ENCODE measurements at regions not wholly inside any gene's neighbourhood (a gene's known extent, or its start where the extent isn't known, plus 50 kb on each side); places are given as distances from the start of the nearest gene placed in this dataset.
"Not testable (repeated sequence)": the region's sequence is repeated elsewhere in the genome, so short reads cannot be mapped to it uniquely, and the experiment has no call there.

DNA sequence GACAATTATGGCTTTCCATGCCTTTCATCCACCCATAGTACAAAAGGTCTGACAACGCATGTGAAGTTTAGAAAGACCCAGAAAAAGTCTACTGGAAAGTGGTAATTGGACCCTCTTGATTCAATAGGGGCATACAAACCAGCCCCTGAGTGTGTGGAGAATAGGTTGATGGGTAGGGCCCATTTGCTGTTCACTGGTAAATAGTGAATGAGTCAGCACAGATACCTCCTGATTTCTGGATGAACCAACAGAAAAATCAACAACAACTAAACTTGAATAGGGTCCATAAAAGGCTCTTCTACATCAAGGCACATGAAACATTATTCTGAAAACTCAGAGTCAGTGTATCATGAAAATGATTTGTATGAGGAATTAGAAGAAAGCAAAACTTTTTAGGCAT, 235.4 kb upstream of the SLC35B3 start:
- no peak for DNase-seq

DNA sequence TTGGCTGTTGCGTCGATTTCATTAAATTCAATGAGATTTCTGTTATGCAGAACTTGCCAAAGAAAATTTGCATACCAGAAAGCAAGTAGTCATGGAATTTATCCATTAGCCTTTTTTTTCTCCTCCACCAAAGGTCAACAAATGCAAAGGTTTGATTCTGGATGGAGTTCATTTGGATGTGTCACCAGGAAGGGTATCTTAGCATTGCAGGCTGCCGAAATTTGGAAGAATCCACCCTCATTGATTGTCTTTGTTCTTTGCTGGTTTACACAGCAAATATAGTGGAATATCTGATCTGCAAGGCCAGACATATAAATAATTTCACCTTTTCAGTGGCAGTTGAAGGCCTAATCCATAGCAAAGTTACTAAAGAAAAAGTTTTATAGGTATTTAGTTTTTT, 229.4 kb upstream of the SLC35B3 start:
- DNase-seq: no peak

DNA sequence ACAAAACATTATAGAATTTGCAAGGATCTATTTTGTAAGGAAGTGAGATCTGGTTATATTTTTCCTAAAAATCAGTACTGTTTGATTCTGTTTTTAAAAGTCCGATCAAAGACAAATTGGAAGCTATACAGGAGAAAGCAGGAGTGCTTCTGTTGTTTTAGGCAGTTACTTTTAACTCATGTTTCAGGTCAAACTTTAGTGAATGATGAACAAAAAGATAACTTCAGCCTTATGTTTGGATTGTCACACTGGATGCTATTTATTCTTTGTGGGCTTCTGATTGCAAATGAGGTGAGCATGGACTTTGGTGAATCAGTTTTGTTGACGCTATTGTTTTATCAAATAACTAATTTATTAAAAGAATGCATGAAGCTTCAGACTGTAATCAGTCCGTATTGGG, 228.7 kb upstream of the SLC35B3 start:
- no peak for DNase-seq

DNA sequence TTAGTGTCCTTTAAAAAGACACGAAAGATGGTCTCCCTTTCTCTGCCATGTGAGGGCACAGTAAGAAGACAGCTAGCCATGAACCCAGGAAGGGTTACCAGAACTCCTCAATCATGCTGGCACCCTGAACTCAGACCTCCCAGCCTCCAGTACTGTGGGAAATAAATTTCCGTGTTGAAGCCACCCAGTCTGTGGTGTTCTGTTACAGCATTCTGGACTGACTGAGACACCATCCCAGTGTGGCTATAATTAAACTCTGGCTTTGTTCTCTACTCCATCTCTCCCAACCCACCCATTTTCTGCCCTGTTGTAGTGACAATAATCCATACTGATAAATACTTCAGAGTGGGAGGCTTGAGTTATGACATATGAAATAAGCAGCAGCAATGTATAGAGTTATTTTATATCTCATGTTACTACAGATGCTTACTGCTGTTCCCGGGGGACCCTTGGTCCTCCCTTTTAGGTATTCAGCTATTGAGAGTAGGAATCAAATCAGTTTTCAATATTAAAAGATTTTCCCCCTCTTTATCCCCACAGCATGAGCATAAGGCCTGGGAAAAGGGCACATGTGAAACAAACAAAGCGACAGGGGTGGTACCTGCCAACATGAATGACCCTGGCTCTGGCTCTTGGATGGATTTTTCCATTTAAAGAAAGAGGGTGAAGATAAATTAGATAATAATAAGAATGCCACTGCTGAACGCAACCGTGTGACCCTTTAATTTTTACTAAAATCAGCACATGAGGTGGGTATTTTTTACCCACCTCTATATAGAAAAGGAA, 224.3 kb upstream of the SLC35B3 start:
- no peak for DNase-seq

DNA sequence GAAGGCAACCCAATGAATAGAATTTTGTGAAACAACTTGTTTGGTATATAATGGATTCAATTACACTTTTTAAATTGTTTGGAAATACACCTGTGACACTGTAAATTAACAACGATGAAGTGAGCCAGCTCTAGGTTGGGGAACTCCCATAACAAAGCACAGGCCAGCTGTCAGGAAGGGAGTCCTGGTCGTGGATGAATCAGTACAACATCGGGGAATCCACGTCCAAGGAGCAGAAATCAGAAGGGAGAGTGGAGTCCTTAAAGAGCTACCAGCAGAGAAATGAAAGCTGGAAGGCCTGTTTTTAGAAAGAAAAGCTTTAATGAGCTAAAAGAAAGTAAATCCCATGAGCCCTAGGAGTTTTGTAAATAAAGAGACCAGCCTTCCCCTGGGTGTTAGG, 223.1 kb upstream of the SLC35B3 start:
- DNase-seq: no peak

DNA sequence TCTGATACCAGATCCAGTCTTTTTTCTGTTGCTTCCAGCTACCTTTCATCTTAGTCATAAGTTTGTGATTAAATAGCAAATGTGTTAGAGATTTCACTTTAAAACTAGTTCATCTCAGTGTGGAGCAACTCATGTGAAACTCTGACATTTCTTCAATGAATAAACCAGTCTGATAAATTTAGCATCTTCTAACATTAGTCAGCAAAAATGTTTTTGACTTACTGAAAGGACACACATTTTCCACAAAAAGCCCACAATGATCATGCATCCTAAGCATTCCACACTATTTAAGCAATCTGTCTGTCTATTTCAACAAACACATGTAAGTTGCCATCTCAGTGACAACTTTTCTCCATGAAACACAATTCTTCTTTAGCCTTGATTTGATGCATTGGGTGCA, 222.2 kb upstream of the SLC35B3 start:
- DNase-seq: no peak

DNA sequence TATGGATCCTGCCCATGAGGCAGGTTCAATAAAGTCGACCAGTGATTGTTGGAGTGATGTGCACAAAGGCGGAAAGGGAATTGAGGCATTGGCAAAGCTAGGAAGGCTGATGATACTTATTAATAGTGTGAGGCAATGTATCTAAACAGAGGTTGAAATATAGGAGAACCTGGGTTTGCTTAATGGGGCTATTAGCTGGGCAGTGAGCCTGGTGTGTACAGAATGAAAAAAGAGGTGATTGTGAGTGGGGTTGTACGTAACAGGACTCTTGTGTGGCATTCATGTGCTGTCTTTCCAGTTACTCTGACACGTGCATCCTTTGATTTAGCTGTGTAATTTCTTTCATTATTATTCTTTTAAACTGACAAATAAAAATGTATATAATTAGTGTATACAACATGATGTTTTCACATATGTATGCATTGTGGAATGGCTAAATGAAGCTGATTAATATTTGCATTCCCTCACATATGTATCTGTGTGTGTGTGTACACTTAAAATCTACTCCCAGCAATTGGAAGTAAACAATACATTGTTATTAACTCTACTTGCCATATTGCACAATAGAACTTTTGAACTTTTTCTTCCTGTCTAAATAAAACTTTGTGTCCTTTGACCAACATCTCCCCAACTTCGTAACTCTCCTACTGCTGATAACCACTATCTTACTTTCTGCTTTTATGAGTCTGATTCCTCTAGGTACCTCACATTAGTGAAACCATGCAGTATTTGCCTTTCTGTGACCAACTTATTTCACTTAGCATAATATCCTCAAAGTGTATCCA, 220.5 kb upstream of the SLC35B3 start:
- no peak for DNase-seq

DNA sequence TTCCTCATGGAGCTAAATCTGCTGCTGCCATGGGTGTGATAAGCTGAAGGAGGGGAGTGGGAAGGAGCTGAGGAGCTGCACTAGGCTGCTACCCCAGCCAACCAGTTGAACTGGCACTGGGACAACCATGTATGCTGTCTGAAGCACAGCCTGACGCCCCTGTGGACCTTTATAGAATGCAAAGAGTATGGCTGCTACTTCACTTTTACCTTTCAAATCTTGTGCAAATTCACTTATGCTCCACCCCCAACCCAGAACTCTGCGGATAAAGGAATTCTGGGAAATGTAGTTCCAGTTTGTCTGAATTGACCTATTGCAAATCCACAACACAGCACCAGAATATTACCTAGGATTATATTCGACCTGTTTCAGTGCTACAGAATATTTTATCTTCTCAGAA, 217.4 kb upstream of the SLC35B3 start:
- no peak for DNase-seq

DNA sequence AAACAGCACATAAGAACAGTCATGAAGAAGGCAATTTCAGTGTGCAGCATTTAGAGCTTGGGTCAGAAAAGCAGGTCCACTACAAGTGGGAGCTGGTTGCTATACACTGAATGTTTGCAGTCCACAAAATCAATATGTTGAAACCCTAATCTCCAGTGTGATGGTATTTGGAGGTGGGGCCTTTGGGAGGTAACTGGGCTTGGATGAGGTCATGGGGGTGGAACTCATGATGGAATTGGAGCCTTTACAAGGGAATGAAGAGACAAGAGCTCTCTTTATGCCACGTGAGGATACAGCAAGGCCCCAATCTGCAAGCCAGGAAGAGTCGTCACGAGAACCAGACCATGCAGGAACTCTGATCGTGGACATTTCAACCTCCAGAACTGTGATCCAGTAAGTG, 216.7 kb upstream of the SLC35B3 start:
- DNase-seq: no peak

DNA sequence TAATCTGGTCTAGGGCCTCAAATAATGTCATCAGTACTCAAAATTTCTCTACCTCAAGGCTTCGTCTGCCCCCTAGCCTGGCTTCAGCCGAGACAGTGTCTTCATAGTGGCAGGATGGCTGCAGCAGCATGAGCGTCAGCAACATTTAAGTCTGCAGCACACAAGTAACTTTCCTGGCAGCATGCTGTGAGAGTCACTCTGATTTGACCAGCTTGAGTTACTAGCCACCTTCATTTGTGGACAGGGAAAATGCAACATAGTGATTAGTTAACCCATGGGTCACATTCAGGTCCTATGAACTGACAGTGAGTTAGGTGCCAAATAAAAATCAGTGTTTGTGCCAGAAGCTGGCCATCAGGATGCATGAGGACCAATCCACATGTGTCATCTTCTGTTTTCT, 209.9 kb upstream of the SLC35B3 start:
- no peak for DNase-seq

DNA sequence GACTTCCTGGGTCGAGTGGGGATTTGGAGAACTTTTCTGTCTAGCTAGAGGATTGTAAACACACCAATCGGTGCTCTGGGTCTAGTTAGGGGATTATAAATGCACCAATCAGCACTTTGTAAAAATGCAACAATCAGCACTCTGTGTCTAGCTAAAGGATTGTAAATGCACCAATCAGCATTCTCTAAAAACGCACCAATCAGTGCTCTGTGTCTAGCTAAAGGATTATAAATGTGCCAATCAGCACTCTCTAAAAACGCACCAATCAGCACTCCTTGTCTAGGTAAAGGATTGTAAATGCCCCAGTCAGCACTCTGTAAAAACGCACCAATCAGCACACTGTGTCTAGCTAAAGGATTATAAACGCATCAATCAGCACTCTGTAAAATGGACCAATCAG, 209.0 kb upstream of the SLC35B3 start:
- no peak for DNase-seq

DNA sequence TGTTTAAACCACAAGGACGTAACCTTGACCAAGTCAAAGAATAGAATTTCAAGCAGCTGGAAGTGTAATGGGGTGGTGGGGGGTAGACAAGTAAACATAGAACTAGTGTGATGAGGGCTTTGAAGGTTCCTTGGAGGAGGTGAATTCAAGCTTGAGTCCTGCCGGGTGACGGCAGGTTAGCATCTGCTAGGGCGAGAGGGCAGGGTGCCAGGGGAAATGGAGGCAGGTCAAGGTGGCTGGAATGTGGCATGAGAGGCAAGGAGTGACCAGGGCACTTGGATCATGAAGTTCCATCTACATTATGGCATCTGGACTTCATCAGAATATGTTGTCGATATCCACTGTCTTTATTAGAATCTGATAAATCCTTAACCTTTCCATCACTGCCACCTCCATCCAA, 207.5 kb upstream of the SLC35B3 start:
- no peak for DNase-seq

DNA sequence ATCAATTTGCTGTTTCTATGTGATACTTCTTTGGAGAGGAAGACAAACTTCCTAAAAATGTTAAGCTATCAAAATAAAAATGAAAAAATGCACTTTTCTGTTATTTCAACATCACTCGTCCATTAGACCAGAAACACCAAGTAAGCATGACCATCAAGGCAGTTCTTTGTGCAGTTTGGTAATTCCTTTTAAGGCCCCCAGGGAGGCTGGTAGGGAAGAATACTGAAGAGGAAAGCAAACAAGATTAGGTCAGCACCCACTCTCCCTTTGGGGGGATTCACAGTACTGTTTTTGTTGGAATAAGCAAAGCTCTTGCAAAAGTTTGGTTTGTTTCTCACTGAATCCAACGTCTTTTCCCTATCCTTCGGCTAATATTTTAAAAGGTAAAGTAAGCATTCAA, 206.8 kb upstream of the SLC35B3 start:
- DNase-seq: no peak

DNA sequence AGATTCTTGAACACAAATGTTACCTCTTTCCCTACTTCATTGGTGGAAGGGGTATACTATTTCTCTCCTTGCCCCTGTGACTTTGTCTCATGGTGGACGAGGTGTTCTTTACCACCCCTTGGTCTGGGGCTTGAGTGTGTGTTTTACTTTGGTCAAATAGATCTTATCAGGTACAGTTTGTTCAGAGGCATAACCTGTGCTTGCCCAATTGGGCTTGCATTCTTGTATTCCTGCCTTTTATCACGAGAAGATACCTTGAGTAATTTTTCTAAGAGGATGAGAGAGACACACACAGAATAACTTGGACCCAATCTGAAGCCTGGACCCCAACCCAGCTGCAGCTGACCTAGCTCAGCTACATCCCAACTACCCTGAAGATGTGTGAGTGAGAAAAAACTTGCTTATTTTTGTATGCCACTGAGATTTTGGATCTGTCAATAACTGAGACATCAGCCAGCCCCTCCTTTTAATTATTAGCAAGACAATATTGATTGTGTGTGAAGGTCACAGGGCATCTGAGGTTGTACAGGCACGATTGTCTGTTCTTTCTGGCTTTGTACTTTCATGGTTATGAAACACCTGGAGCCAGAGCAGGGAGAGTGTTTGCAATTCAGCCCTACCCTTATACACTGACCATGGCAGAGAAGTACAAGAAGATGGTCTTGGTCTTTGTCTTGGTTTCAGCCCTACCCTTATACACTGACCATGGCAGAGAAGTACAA, 204.7 kb upstream of the SLC35B3 start:
- no peak for DNase-seq

DNA sequence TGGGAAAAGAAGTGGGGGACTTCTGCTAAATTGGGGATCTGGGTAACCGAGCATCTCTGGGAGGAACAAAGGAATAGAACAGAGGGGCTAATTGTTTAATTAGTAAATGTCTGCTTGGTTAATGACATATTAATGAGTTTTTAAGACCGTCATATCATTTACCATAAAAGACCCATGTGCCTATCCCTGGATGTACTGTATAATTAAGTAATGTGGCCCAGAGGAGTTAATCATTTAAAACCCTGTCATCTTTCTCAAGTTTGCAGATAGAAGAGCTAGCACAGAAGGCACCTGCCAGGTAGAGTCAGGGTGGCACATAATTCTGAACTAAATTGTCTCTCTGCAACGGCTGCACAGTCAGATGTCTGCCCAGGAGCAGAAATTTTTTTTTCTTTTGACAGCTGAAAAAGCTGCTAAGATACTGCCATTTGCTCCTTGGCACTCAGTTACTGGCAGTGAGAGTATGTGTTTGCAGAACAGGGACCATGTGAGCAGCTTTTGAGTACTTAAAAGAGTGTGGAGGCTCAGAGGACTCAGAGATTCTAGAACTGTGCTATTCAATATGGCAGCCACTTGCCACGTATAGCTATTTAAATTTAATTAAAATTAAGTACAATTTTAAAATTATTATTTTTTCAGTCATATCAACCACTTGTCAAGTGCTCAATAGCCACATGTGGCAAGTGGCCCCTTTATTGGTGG, 202.7 kb upstream of the SLC35B3 start:
- no peak for DNase-seq

DNA sequence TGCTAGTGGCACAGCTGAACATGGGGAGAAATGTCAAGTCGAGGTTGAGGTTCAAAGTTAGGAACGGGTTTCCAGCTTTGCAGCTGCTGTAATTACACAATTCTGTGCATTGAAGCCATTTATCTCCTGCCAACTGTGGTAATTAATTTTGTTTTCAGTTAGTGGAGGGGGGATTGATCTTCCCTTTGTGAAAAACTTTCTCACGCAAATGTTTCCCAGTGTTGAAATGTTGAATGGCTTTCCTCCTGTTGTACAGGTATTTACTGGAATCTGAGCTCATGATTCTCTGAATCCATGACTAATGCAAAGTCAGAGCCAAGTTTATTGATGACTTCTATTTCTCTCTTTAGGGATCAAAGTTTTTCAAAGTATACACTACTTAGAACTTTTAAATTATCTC, 198.4 kb upstream of the SLC35B3 start:
- DNase-seq: no peak

DNA sequence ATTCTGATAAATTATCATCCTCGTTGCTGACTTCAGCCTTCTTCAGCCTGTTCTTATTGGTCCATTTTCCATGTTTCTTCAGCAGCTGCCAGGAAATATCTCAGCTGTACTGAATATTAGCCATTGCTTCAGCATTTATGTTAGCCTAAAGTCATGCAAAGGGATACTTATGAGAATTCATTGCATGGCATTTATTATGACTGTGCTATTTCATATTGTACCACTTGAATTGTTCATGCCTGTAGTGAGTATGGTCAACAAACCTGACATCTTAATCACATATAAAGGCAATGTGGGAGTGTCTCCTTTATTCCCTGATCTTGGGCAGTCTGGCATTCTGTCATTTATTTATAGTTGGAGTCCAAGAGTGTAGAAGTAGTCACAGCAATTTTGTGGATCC, 193.4 kb upstream of the SLC35B3 start:
- DNase-seq: no peak

DNA sequence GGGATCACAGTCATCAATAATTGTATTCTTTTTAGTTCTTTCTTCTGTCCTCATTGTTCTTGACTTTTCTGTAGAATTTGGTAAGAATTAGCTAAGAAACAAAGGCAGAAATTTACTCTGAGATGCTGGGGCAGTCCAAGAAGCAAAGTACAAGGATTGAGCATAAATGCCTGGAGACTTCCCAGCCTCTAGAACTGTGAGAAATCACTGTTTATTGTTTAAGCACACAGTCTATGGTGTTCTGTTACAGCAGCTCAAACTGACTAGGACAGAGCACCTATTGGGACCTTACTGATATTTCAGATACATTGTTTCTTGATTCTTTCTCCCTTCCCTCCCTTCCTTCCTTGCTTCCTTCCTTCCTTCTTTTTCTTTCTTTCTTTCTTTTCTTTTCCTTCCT, 192.7 kb upstream of the SLC35B3 start:
- DNase-seq: no peak

DNA sequence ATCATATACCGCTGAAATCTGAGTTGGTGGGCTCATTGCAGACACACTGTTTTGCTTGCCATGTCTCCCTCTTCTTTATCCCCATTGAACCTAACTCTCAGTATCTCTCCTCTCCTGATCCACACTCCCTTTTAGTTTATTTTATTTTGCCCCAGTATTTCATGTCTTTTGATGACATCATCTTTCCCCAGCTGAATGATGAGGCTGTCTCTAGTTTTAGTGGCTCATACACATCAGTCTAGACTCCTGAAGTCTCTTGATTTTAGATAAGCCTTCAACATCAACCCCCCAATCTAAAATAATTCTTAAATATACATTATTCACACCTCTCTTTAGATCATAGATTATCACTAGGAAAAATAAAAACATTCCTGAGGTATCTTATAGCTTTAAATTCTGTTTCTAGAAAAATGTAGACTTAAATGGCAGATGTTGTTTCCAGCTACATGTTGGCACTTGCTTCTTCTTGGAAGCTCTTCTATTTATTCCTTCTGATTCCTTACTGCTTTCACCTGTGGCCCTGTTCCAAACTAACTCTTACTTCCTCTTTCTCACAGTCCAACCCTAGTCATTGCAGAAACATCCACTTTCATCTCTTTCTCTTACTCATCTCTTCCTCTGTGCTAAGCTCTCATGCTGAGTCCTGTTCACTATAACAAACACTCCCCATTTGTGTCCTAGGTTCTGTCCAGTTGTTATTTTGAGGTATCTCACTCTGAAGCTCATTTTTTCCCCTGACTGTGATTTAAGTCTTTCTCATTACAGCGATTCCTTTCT, 191.9 kb upstream of the SLC35B3 start:
- DNase-seq: no peak

DNA sequence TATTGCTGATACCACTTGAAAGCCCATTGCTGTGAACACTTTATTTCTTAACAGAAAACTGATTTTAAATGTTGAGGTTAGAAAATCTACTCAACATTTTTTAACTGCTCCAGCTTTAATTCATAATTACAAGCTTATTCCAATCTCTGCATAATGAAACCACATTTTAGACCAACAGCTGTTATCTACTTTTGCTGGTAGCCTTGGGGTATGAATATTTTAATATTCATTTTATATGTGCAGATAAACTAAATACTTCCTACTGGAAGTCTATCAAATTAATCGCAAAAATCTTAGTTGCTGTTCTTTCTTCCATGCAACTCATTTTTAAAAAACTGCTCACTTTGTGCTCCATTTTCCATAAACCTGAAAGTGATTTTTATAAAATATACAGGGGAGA, 189.3 kb upstream of the SLC35B3 start:
- no peak for DNase-seq

DNA sequence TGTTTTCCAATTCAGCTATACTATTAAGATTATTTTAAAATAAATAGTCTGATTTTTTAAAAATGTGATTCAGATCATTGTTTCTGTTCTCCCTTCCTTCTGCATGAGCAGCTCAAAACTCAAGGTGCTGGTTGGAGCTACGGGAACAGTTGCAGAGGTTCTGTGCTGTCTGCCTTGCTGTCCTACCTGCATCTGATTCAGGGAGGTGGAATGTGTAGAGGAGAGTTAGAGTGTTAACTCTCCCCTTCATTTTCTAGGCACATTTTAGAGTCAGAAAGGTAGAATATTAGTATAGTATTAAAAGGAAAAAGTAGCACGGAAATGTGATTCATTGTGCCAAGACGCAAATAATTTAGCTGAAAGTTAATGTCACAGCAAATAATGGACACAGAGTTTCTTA, 188.1 kb upstream of the SLC35B3 start:
- DNase-seq: no peak

DNA sequence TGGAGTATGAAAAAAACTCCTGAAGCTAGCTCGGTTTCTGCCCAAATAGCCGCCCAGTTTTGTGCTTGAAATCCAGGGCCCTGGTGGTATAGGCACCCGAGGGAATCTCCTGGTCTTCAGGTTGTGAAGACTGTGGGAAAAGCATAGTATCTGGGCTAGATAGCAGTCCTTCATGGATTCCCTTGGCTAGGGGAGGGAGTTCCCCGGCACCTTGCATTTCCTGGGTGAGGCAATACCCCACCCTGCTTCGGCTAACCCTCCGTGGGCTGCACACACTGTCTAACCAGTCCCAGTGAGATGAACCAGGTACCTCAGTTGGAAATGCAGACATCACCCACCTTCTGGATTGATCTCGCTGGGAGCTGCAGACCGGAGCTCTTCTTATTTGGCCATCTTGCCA, 184.5 kb upstream of the SLC35B3 start:
- DNase-seq: no peak

DNA sequence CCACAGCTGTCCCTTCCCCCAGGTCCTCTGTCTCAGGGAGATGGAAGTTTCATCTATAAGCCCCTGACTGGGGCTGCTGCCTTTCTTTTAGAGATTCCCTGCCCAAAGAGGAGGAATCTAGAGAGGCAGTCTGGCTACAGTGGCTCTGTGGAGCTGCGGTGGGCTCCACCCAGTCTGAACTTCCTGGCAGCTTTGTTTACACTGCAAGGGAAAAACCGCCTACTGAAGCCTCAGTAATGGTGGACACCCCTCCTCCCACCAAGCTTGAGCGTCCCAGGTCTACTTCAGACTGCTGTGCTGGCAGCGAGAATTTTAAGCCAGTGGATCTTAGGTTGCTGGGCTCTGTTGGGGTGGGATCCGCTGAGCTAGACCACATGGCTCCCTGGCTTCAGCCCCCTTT, 184.1 kb upstream of the SLC35B3 start:
- not testable (repeated sequence) for DNase-seq

Data from NCI-H187 treated with DMSO at 0.1 percent for 48 hours (cell line).